Parathyroid adenoma (tissue), 2 donors: ENCODE measurements at regions not wholly inside any gene's neighbourhood (a gene's known extent, or its start where the extent isn't known, plus 50 kb on each side); places are given as distances from the start of the nearest gene placed in this dataset.

Source experiments
- H2AFZ ChIP-seq: fragments of 300-600 bp; sonication (generic); one replicate; pipeline ENCODE4 v1.7.0; 2017; ENCODE audit warnings: antibody characterized with exemption, mild to moderate bottlenecking
- H3K27ac ChIP-seq: fragments of 300-600 bp; sonication (generic); one replicate; pipeline ENCODE4 v1.7.0; 2017
- H3K27me3 ChIP-seq: fragments of 300-600 bp; sonication (generic); one replicate; pipeline ENCODE4 v1.7.0; 2017; ENCODE audit warnings: low read length; ENCODE audit not compliant: control insufficient read depth, insufficient read depth
- H3K36me3 ChIP-seq: fragments of 300-600 bp; sonication (generic); one replicate; pipeline ENCODE4 v1.7.0; 2017; ENCODE audit warnings: low read length; ENCODE audit not compliant: control insufficient read depth, insufficient read depth
- H3K4me1 ChIP-seq: fragments of 300-600 bp; sonication (generic); one replicate; pipeline ENCODE4 v1.7.0; 2017; ENCODE audit warnings: control low read depth
- H3K4me2 ChIP-seq: fragments of 300-600 bp; sonication (generic); one replicate; pipeline ENCODE4 v1.7.0; 2017; ENCODE audit warnings: low read length
- H3K4me3 ChIP-seq: fragments of 300-600 bp; sonication (generic); one replicate; pipeline ENCODE4 v1.7.0; 2017; ENCODE audit warnings: low read depth, low read length
- H3K79me2 ChIP-seq: fragments of 300-600 bp; sonication (generic); one replicate; pipeline ENCODE4 v1.7.0; 2017; ENCODE audit warnings: control low read depth
- H3K9ac ChIP-seq: fragments of 300-600 bp; sonication (generic); one replicate; pipeline ENCODE4 v1.7.0; 2017; ENCODE audit warnings: mild to moderate bottlenecking
- H3K9me3 ChIP-seq: fragments of 300-600 bp; sonication (generic); one replicate; pipeline ENCODE4 v1.7.0; 2017; ENCODE audit warnings: low read length; ENCODE audit not compliant: control insufficient read depth
- CTCF ChIP-seq: fragments of 300-600 bp; sonication (generic); IDR thresholded peaks from one replicate; pipeline ENCODE4 v1.7.0; 2017; ENCODE audit warnings: antibody characterized with exemption, mild to moderate bottlenecking
- donor health status: primary hyperparathyroidism.

GRCh38 chr6:168827586-168827871 is 386.5 kb downstream of the SMOC2 start:
- no peak overlapping the region for H3K4me3 ChIP-seq
- no peak overlapping the region for H3K4me2 ChIP-seq
- H3K27ac ChIP-seq = no peak overlapping the region
- no peaks in the 10 kb centered on the region for H3K79me2 ChIP-seq
- no peaks in the 10 kb centered on the region for H3K9me3 ChIP-seq
- TF ChIP-seq CTCF = no peak
- H3K27me3 ChIP-seq = no peaks in the 10 kb centered on the region
- H3K9ac ChIP-seq = no peak overlapping the region
- H3K36me3 ChIP-seq = peaks cover 2% of the 10 kb centered on the region
- no peaks in the 10 kb centered on the region for H3K4me1 ChIP-seq
- H2AFZ ChIP-seq = no peak overlapping the region

GRCh38 chr6:168826726-168827585 is 386.0 kb downstream of the SMOC2 start:
- TF ChIP-seq CTCF = no peak

GRCh38 chr6:168826078-168826390 is 385.1 kb downstream of the SMOC2 start:
- no peak overlapping the region for H3K4me3 ChIP-seq
- no peak for TF ChIP-seq CTCF
- no peak overlapping the region for H3K27ac ChIP-seq
- no peaks in the 10 kb centered on the region for H3K4me1 ChIP-seq
- no peaks in the 10 kb centered on the region for H3K9me3 ChIP-seq
- H3K27me3 ChIP-seq = no peaks in the 10 kb centered on the region
- no peak overlapping the region for H3K9ac ChIP-seq
- H3K4me2 ChIP-seq = no peak overlapping the region
- peaks cover 2% of the 10 kb centered on the region for H3K36me3 ChIP-seq
- no peaks in the 10 kb centered on the region for H3K79me2 ChIP-seq
- H2AFZ ChIP-seq = no peak overlapping the region

More at GRCh38 chr6:168826726-168827585, 386.0 kb downstream of the SMOC2 start:
- no peak overlapping the region for H3K4me3 ChIP-seq
- H3K27me3 ChIP-seq = no peaks in the 10 kb centered on the region
- H3K36me3 ChIP-seq = peaks cover 2% of the 10 kb centered on the region
- no peak overlapping the region for H3K27ac ChIP-seq
- H3K9ac ChIP-seq = no peak overlapping the region
- H3K4me2 ChIP-seq = no peak overlapping the region
- no peaks in the 10 kb centered on the region for H3K79me2 ChIP-seq
- H3K4me1 ChIP-seq = no peaks in the 10 kb centered on the region
- no peaks in the 10 kb centered on the region for H3K9me3 ChIP-seq
- H2AFZ ChIP-seq = no peak overlapping the region

GRCh38 chr6:168825226-168826077 is 384.5 kb downstream of the SMOC2 start:
- H3K27me3 ChIP-seq = no peaks in the 10 kb centered on the region
- no peak for TF ChIP-seq CTCF
- no peak overlapping the region for H3K27ac ChIP-seq
- no peaks in the 10 kb centered on the region for H3K79me2 ChIP-seq
- no peak overlapping the region for H3K9ac ChIP-seq
- no peaks in the 10 kb centered on the region for H3K4me1 ChIP-seq
- no peak overlapping the region for H2AFZ ChIP-seq
- no peak overlapping the region for H3K4me3 ChIP-seq
- H3K4me2 ChIP-seq = no peak overlapping the region
- H3K9me3 ChIP-seq = no peaks in the 10 kb centered on the region
- H3K36me3 ChIP-seq = peaks cover 2% of the 10 kb centered on the region
